Lung (tissue), 11 donors: ENCODE measurements at regions not wholly inside any gene's neighbourhood (a gene's known extent, or its start where the extent isn't known, plus 50 kb on each side); places are given as distances from the start of the nearest gene placed in this dataset.
A peak's percentile ranks its signal among the peaks of the same experiment; 100 is the strongest.

Experiments
- ATAC-seq: fragments of 200-7000 bp; cut with Tn5 transposase; one replicate; pipeline ENCODE4 v1.9.1; 2020; ENCODE audit warnings: moderate number of reproducible peaks; ENCODE audit not compliant: insufficient read depth, low FRiP score
- DNase-seq, 3 donors: peaks; one replicate each; pipeline ENCODE4 v3.0.0-alpha.2; 2013 to 2017
- H3K27ac ChIP-seq, 2 donors: one replicate each; pipeline ENCODE4 v1.5.1; 2013; ENCODE audit warnings: mild to moderate bottlenecking in 2 of 2, moderate library complexity in 2 of 2, control low read depth in 1 of 2, inconsistent platforms in 1 of 2, low read depth in 1 of 2, low read length in 1 of 2
- H3K27me3 ChIP-seq, 3 donors: one replicate each; pipeline ENCODE4 v1.5.1; 2013; ENCODE audit warnings: low read length in 2 of 3; ENCODE audit not compliant: control insufficient read depth in 3 of 3, insufficient read depth in 3 of 3
- H3K36me3 ChIP-seq, 4 donors: one replicate each; pipeline ENCODE4 v1.5.1; 2013; ENCODE audit warnings: low read length in 4 of 4, mild to moderate bottlenecking in 1 of 4, moderate library complexity in 1 of 4; ENCODE audit not compliant: control insufficient read depth in 4 of 4, insufficient read depth in 4 of 4
- H3K4me1 ChIP-seq, 5 donors: one replicate each; pipeline ENCODE4 v1.5.1; 2013; ENCODE audit warnings: low read length in 5 of 5, mild to moderate bottlenecking in 2 of 5, moderate library complexity in 1 of 5; ENCODE audit not compliant: control insufficient read depth in 5 of 5, insufficient read depth in 5 of 5
- H3K4me3 ChIP-seq: one replicate; pipeline ENCODE4 v1.5.1; 2013; ENCODE audit warnings: mild to moderate bottlenecking, control low read depth, moderate library complexity
- H3K9ac ChIP-seq, 2 donors: one replicate each; pipeline ENCODE4 v1.5.1; 2013; ENCODE audit warnings: low read length in 2 of 2, control low read depth in 1 of 2; ENCODE audit not compliant: insufficient read depth in 1 of 2
- H3K9me3 ChIP-seq, 4 donors: one replicate each; pipeline ENCODE4 v1.5.1; 2013; ENCODE audit warnings: low read length in 3 of 4, mild to moderate bottlenecking in 1 of 4, moderate library complexity in 1 of 4; ENCODE audit not compliant: control insufficient read depth in 4 of 4, insufficient read depth in 3 of 4
- WGBS, 2 donors: extraction: QIAGEN DNeasy Blood & Tissue Kit; methylation state at CpG; one replicate each; pipeline ENCODE4 v1.1.7; 2013; 5-methylcytosine and 5-hydroxymethylcytosine counted together
- TF ChIP-seq, protein P1 (sequence below): IDR thresholded peaks from 2 replicates; pipeline ENCODE4 v1.5.1; 2012; ENCODE audit warnings: mild to moderate bottlenecking; ENCODE audit errors: control extremely low read depth, extremely low read depth
- donor health status: control.
- donor health status: control.
- donor health status: Bipolar disorder and iron deficiency.
- donor health status: healthy.
- donor health status: DM: yes; HTN: yes; CAD: no.

DNA sequence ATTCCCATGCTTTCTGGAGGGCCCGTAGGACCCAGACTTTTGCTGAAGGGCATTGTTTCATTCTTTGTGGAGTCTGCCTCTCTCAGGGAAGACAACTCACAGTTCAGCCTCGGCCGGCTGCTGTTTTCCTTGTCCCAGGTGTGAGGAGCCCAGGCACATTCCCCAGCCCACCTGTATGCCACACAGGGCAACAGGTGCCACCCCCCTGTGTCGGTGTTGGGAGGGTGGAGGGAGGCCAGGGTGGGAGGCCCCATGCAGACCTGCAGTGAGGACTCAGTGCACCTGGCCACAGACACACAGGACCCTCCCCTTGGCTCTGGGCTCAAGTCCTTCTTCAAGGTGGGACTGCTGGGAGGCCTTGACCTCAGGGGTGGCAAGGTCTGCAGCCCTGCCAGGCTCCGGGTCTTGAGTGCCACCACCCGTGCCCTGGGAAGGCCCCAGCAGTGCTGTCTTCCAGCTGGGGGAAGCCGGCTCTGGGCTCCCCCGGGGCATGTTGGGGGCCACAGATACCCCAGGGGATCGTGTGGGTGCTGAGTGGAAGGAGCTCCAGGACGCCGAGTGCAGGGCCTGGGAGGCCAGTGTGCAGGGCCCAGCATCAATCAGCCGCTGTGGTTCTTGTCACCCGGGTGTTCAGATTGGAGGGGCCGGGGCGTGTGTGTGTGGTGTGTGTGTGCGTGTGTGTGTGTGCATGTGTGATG, 1286.1 kb downstream of the BRD1 start:
- H3K27ac ChIP-seq, result no peak overlapping the region
- H3K27me3 ChIP-seq, result no peaks in the 10 kb centered on the region
- no peak for DNase-seq
- TF ChIP-seq, protein P1, sequence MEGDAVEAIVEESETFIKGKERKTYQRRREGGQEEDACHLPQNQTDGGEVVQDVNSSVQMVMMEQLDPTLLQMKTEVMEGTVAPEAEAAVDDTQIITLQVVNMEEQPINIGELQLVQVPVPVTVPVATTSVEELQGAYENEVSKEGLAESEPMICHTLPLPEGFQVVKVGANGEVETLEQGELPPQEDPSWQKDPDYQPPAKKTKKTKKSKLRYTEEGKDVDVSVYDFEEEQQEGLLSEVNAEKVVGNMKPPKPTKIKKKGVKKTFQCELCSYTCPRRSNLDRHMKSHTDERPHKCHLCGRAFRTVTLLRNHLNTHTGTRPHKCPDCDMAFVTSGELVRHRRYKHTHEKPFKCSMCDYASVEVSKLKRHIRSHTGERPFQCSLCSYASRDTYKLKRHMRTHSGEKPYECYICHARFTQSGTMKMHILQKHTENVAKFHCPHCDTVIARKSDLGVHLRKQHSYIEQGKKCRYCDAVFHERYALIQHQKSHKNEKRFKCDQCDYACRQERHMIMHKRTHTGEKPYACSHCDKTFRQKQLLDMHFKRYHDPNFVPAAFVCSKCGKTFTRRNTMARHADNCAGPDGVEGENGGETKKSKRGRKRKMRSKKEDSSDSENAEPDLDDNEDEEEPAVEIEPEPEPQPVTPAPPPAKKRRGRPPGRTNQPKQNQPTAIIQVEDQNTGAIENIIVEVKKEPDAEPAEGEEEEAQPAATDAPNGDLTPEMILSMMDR, result no peak
- no peak overlapping the region for H3K9ac ChIP-seq
- no peak overlapping the region for H3K4me3 ChIP-seq
- no peaks in the 10 kb centered on the region for H3K4me1 ChIP-seq
- peaks cover 0 to 5% (median 1%) of the 10 kb centered on the region in 4 donors for H3K9me3 ChIP-seq
- no peaks in the 10 kb centered on the region for H3K36me3 ChIP-seq
- 91 to 96% methylated on average over 16 of the region's 16 CpGs for WGBS, 2 donors
- ATAC-seq, result no peak

- no peak overlapping the region for H3K9ac ChIP-seq
- no peaks in the 10 kb centered on the region for H3K27me3 ChIP-seq
- TF ChIP-seq, protein P1, result no peak
- peaks cover 0 to 9% (median 0%) of the 10 kb centered on the region in 5 donors for H3K4me1 ChIP-seq
- ATAC-seq (no peak), DNase-seq (peak in 2 of 3 donors; percentile 12 to 32)
- H3K36me3 ChIP-seq, result no peaks in the 10 kb centered on the region
- no peak overlapping the region for H3K27ac ChIP-seq
- H3K4me3 ChIP-seq, result no peak overlapping the region
- 72 to 83% methylated on average over 12 of the region's 12 CpGs for WGBS, 2 donors
- H3K9me3 ChIP-seq, result peaks cover 0 to 5% (median 1%) of the 10 kb centered on the region in 4 donors
Measured at GRCh38 chr22:48539261-48539660, 1288.4 kb downstream of the BRD1 start.

DNA sequence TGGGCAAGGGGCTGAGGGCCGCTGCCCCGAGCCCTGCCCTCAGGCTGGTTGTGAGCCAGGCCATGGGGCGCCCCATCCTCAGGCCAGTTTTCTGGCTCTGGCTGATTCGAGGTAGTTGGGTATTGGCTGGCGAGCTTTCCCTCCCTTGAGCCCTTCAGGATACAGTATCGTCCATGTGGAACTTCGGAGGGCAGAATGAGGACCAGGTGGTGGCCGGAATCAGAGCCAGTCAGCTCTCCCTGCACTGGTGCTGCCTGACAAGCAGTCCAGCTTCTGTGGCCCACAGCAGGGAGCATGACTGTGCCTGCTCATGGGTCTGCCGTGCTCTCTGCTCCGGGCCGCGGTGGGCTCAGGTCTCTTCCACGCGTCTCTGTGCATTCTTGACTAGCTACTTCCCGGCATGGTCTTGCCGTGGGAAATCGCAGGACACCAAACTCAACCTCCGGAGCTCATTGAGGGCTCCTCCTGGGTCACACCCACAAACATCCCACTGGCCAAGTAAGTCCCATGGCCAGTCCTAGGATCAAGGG, 1289.3 kb downstream of the BRD1 start:
- Histone ChIP-seq H3K27me3 (no peaks in the 10 kb centered on the region), H3K4me3 (no peak overlapping the region), H3K9ac (no peak overlapping the region), H3K9me3 (peaks cover 0 to 5% (median 1%) of the 10 kb centered on the region in 4 donors), H3K27ac (no peak overlapping the region), H3K36me3 (no peaks in the 10 kb centered on the region), H3K4me1 (peaks cover 0 to 9% (median 0%) of the 10 kb centered on the region in 5 donors)
- WGBS, 2 donors, result 87 to 92% methylated on average over 15 to 18 of the region's 18 CpGs
- TF ChIP-seq, protein P1, result no peak
- ATAC-seq (no peak), DNase-seq (no peak)
